Tibial artery (tissue), 4 donors: ENCODE measurements at regions not wholly inside any gene's neighbourhood (a gene's known extent, or its start where the extent isn't known, plus 50 kb on each side); places are given as distances from the start of the nearest gene placed in this dataset.
A peak's percentile ranks its signal among the peaks of the same experiment; 100 is the strongest.

Experiments
- DNase-seq, 2 donors: peaks; one replicate each; pipeline ENCODE4 v3.0.0-alpha.2; 2019
- H3K27ac ChIP-seq, 2 donors: fragments of 200-600 bp; sonication (generic) in 1 of 2; 1 replicate in 1 of 2; 2 replicates in 1 of 2; pipeline ENCODE4 v1.5.1; 2018 to 2019; ENCODE audit warnings: mild to moderate bottlenecking in 1 of 2
- H3K27me3 ChIP-seq, 2 donors: fragments of 200-600 bp; sonication (generic) in 1 of 2; one replicate each; pipeline versions ENCODE4 v1.5.1 to v1.6.0; 2016 to 2019
- H3K36me3 ChIP-seq, 3 donors: fragments of 200-600 bp; sonication (generic) in 2 of 3; one replicate each; pipeline ENCODE4 v1.5.1; 2016 to 2019; ENCODE audit warnings: mild to moderate bottlenecking in 2 of 3
- H3K4me1 ChIP-seq, 4 donors: fragments of 200-600 bp; sonication (generic) in 2 of 4; 1 replicate in 3 of 4; 2 replicates in 1 of 4; pipeline ENCODE4 v1.5.1; 2016 to 2019
- H3K4me3 ChIP-seq, 2 donors: fragments of 200-600 bp; sonication (generic) in 1 of 2; 1 replicate in 1 of 2; 2 replicates in 1 of 2; pipeline ENCODE4 v1.5.1; 2018 to 2019; ENCODE audit warnings: mild to moderate bottlenecking in 2 of 2
- H3K9me3 ChIP-seq, 3 donors: fragments of 200-600 bp; sonication (generic) in 1 of 3; one replicate each; pipeline ENCODE4 v1.5.1; 2016 to 2019
- CTCF ChIP-seq, 2 experiments: fragments of 200-600 bp in 1 of 2; fragments of 450-650 bp in 1 of 2; IDR thresholded peaks; one replicate each; pipeline ENCODE4 v1.5.1; 2017 to 2019; ENCODE audit warnings: antibody characterized with exemption in 2 of 2, mild to moderate bottlenecking in 1 of 2, moderate library complexity in 1 of 2
- intact Hi-C: fragments of 100-400 bp; cut with DNase I; formaldehyde crosslinking; loops from one replicate; pipeline ENCODE4 v1.15.0; 2023; ENCODE audit warnings: low total_unique reads

- H3K27ac ChIP-seq: no peak overlapping the region
- intact Hi-C loops: no loop called here
- no peak for DNase-seq
These were observed 850.6 kb downstream of the RPS29 start for GRCh38 chr14:48735607-48736006.

GRCh38 chr14:48731260-48731659 is 854.9 kb downstream of the RPS29 start:
- no peaks in the 10 kb centered on the region for H3K27me3 ChIP-seq
- H3K36me3 ChIP-seq: no peaks in the 10 kb centered on the region
- no peak overlapping the region for H3K27ac ChIP-seq
- TF ChIP-seq CTCF (IDR thresholded peaks at IDR 0.05): no peak
- DNase-seq: no peak
- peaks cover 0 to 6% (median 0%) of the 10 kb centered on the region in 3 donors for H3K9me3 ChIP-seq
- no peak overlapping the region for H3K4me3 ChIP-seq
- H3K4me1 ChIP-seq: peaks cover 0 to 8% (median under 1%) of the 10 kb centered on the region in 4 donors
- intact Hi-C loops: no loop called here

More at GRCh38 chr14:48735607-48736006, 850.6 kb downstream of the RPS29 start:
- Histone ChIP-seq H3K27me3 (no peaks in the 10 kb centered on the region), H3K4me1 (no peaks in the 10 kb centered on the region), H3K9me3 (peaks cover 0 to 6% (median 0%) of the 10 kb centered on the region in 3 donors), H3K36me3 (no peaks in the 10 kb centered on the region), H3K4me3 (no peak overlapping the region)
- no peak for TF ChIP-seq CTCF (IDR thresholded peaks at IDR 0.05)

- H3K27ac ChIP-seq: peak overlapping the region; percentile 52 to 67
- H3K27me3 ChIP-seq: no peaks in the 10 kb centered on the region
- H3K4me3 ChIP-seq: no peak overlapping the region
- intact Hi-C loops: no loop called here
- no peak for TF ChIP-seq CTCF (IDR thresholded peaks at IDR 0.05)
- DNase-seq: no peak
- peaks cover 0 to 53% (median 13%) of the 10 kb centered on the region in 4 donors for H3K4me1 ChIP-seq
- H3K9me3 ChIP-seq: no peaks in the 10 kb centered on the region
- no peaks in the 10 kb centered on the region for H3K36me3 ChIP-seq
These were observed 860.0 kb downstream of the RPS29 start for GRCh38 chr14:48726080-48726642.

- peaks cover 0 to 53% (median 13%) of the 10 kb centered on the region in 4 donors for H3K4me1 ChIP-seq
- no peaks in the 10 kb centered on the region for H3K27me3 ChIP-seq
- H3K27ac ChIP-seq: peak overlapping the region; percentile 52 to 67
- H3K9me3 ChIP-seq: no peaks in the 10 kb centered on the region
- intact Hi-C loops: no loop called here
- no peaks in the 10 kb centered on the region for H3K36me3 ChIP-seq
- TF ChIP-seq CTCF (IDR thresholded peaks at IDR 0.05): no peak
- H3K4me3 ChIP-seq: no peak overlapping the region
- no peak for DNase-seq
These were observed 861.0 kb downstream of the RPS29 start for GRCh38 chr14:48725051-48725734.

- no peaks in the 10 kb centered on the region for H3K27me3 ChIP-seq
- no peaks in the 10 kb centered on the region for H3K9me3 ChIP-seq
- H3K4me1 ChIP-seq: peaks cover 0 to 53% (median 13%) of the 10 kb centered on the region in 4 donors
- no peaks in the 10 kb centered on the region for H3K36me3 ChIP-seq
- H3K27ac ChIP-seq: peak overlapping the region in 1 of 2 donors; percentile 67
- H3K4me3 ChIP-seq: no peak overlapping the region
- no peak for TF ChIP-seq CTCF (IDR thresholded peaks at IDR 0.05)
- intact Hi-C loops: no loop called here
- DNase-seq: no peak
These were observed 862.2 kb downstream of the RPS29 start for GRCh38 chr14:48723841-48724495.
